ENCODE measurements at regions not wholly inside any gene's neighbourhood (a gene's known extent, or its start where the extent isn't known, plus 50 kb on each side); places are given as distances from the start of the nearest gene placed in this dataset.

DNA sequence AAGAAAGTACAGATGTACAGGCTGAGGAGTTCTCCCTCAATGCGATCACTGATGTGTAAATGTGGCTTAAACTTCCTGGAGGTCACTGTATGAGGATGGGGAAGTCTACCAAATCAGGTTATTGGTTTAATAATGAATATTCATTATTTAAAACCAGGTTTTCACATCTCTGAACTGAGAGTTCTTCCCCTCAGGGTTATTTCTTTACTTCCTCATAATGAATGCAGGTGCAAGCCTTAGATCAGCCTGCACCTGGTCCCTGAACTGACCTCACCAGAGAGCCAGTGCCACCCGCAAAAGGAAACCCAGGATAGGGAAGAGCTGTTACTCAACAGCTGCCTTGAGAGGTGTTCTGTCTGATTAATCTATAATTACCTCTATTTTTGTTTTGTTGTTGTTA, 369.0 kb downstream of the EPHA4 start:
- DNase-seq (ENCODE audit: low read depth in 3 of 3): no peak

- DNase-seq (ENCODE audit: low read depth in 3 of 3): no peak
Measured at GRCh38 chr2:221203856-221204255, 368.2 kb downstream of the EPHA4 start.

GRCh38 chr2:221204699-221205098, 367.4 kb downstream of the EPHA4 start:
- DNase-seq (ENCODE audit: low read depth in 3 of 3): no peak

DNA sequence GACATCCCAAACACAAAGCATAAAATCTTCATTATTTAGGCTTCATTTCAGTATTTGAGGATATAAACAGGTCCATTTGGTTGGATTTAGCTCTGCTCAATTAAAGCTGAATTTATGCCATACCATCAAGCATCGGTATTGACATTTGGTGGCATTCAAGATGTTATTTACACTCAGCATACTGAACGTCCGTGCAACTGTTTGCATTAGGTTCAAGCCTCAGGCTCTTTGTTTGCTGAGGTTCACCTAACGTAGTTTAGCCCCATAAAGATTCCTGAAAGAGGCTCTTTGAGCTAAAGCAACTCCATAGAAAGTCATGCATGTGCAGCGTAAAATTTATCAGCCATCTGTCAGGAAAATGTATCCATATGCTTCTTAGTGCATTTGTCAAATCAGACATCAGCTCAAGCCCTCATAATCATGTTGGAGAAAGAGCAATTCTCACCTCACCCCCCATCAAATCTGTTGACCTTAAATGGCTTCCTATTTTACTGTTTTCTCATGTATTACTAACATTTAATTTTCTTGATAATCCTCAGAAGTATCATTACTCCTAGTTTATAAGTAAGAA, 366.9 kb downstream of the EPHA4 start:
- DNase-seq (ENCODE audit: low read depth in 3 of 3): no peak

DNA sequence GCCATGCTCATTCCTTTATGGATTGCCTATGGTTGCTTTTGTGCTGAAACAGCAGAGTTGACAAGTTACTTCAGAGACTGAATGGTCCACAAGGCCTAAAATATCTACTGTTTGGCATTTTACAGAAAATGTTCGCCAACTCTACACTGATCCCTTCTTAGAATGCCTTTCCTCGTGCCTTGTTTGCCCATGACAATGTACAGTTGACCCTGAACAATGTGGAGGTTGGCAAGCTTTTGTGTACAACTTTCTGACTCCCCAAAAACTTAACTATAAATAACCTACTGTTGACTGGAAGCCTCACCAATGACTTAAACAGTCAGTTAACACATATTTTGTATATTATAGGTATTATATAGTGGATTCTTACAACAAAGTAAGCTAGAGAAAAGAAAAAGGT, 361.4 kb downstream of the EPHA4 start:
- DNase-seq (ENCODE audit: low read depth in 3 of 3): no peak

GRCh38 chr2:221211653-221212052, 360.5 kb downstream of the EPHA4 start:
- no peak for DNase-seq (ENCODE audit: low read depth in 3 of 3)

- DNase-seq (ENCODE audit: low read depth in 3 of 3): no peak
Measured at GRCh38 chr2:221212105-221212504, 360.0 kb downstream of the EPHA4 start.

- no peak for DNase-seq (ENCODE audit: low read depth in 3 of 3)
Measured at GRCh38 chr2:221215487-221215886, 356.6 kb downstream of the EPHA4 start.

GRCh38 chr2:221216636-221217035, 355.5 kb downstream of the EPHA4 start:
- no peak for DNase-seq (ENCODE audit: low read depth in 3 of 3)

DNA sequence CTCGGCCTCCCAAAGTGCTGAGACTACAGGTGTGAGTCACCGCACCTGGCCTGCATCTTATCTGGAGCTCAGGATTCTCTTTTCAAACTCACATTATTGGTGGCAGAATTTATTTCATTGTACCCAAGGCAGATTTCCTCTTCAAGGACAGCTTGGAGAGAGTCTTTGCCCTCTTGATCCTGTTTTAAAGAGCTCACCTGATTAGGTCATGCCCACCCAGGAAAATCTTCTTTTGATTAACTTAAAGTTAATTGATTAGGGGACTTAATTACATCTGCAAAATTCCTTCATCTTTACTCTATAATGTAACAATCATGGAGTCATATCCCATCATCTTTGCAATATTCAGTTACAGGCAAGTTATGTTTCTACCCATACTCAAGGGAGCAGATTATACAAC, 346.4 kb downstream of the EPHA4 start:
- DNase-seq (ENCODE audit: low read depth in 3 of 3): no peak

DNA sequence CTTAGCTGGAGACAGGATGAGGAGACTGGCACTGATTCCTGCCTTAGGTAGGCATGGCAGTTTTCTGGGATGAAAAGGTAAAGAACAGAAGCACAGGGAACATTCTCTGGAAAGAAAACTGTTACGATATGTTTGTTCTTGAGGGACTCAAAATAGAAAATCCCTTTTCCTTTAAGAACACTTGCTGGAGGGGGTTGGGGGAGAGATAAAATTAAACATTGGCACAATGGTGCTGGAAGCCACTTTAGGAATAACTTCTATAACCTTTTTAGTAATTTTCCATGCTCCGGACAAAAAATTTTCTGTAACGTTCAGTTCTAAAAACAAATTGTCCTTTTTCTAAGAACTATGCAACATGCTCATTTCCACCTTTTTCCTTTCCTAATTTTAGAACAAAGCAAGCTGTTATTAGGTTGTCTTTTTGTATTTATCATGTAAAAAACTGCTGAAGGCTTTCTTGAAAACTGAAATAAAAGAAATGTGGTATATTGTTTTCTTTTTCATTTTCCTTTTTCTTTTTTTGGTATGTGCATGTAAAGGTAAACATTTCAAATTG, 343.8 kb downstream of the EPHA4 start:
- no peak for DNase-seq (ENCODE audit: low read depth in 3 of 3)

DNA sequence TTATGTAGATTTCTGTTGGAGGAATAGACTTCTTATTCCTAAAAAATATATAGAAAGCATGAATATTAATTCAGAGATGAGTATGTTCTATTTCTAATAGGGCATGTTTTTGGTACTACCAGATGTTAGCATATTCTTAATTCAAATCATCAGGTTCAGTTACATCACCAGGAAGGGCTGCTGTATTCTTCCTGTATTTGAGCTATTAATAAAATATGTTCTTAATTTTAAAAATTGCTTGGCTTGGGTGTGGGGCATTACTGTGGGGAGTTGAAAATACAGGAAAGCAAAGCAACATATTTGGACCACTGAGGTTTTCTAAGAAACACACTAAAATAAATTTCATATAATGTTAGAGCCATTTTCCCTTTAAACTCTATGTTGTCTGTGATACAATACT, 343.0 kb downstream of the EPHA4 start:
- DNase-seq (ENCODE audit: low read depth in 3 of 3): no peak

GRCh38 chr2:221231511-221231910, 340.6 kb downstream of the EPHA4 start:
- no peak for DNase-seq (ENCODE audit: low read depth in 3 of 3)

DNA sequence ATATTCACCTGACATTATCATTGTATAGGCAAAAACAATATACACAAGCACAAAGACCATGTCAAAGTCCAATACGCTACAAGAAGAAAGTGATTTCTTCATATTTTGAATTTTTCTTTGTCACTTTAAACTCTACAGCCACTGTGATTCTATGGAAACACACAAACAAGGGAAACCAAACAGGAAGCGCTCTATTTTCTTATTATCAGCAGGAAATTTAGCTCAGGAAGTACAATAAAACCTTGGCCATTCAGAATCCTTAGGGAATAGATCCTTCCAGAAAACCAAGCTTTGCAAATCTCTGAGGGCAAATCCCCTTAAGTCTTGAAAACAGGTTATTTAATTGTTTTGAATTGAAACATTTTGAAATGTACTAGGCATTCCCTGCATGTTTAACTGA, 336.2 kb downstream of the EPHA4 start:
- no peak for DNase-seq (ENCODE audit: low read depth in 3 of 3)

GRCh38 chr2:221241072-221241471, 331.0 kb downstream of the EPHA4 start:
- no peak for DNase-seq (ENCODE audit: low read depth in 3 of 3)

DNA sequence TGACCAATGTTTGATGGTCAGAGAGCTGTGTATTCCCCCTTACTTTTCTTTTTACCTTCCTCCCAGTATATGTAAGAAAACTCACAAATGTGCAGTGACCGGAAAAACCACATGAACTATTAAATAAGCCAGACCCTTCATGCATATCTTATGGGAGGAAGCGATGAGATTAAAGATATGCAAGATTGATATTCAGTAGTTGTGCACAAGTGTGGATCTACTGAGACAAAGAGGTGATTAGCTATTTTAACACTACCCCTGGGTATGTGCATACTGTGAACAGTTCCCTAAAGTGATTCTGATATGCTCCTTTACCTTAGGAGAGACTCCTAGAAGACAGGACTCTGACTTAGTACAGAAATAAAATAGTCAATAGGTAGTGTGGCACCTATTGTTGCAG, 328.3 kb downstream of the EPHA4 start:
- no peak for DNase-seq (ENCODE audit: low read depth in 3 of 3)

DNA sequence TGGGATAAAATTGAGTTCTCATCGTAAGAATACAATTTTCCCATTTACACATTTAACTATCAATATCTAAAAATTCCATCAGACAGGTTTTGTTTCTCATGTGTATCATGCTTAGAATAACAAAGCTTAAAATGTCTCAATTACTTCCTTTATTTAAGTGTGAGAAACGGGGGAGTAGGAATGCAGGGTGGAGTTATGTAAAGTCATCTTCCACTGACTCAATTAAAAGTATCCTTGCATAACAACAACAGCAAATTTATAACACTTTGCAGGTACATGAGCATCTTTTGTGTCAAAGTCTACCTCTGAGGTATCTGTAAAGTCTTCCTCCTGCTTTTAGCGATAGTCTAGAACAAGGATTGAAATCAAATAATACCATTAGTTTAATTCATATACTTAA, 327.1 kb downstream of the EPHA4 start:
- no peak for DNase-seq (ENCODE audit: low read depth in 3 of 3)

- DNase-seq (ENCODE audit: low read depth in 3 of 3): no peak
Measured at GRCh38 chr2:221245772-221246171, 326.3 kb downstream of the EPHA4 start.

DNA sequence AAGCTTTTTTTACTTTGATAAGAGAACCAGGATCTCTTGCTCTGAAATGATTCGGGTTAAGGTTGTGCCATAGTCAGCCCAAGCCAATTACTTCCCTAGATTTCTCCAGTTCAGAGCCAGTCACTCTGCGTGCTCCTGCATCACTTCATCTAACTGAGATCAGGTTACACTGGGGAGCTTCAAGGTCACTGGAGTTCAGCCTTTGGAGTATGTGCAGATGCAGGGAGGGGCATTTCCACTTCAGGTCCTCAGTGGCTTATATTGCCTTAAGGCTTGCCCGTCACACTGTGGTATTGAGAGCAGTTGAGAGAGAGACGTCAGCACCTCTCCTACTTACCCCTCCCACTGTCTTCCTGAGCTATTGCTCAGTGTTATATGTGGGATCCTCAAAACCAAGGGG, 317.8 kb downstream of the EPHA4 start:
- no peak for DNase-seq (ENCODE audit: low read depth in 3 of 3)

DNA sequence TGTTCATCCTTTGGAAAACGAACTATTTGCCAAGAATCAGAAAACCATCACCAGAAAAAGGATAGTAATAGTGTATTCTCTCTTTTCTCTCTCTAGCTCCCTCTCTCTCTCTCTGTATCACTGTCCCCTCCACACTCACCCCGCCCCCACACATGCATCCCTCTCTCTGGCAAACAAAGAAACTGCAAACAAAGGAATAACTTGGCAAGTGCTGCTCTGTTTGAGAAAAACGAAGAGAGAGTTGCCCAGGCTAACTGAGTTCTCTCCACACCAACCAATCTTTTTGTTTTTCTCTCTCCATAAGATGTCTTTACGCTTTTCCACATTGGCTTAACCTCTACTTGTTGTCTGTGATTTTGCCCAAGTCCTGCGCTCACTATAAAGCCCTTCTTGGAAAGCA, 316.2 kb downstream of the EPHA4 start:
- no peak for DNase-seq (ENCODE audit: low read depth in 3 of 3)

- DNase-seq (ENCODE audit: low read depth in 3 of 3): no peak
Measured at GRCh38 chr2:221258464-221258863, 313.6 kb downstream of the EPHA4 start.

- DNase-seq (ENCODE audit: low read depth in 3 of 3): no peak
Measured at GRCh38 chr2:221262651-221263050, 309.5 kb downstream of the EPHA4 start.

DNA sequence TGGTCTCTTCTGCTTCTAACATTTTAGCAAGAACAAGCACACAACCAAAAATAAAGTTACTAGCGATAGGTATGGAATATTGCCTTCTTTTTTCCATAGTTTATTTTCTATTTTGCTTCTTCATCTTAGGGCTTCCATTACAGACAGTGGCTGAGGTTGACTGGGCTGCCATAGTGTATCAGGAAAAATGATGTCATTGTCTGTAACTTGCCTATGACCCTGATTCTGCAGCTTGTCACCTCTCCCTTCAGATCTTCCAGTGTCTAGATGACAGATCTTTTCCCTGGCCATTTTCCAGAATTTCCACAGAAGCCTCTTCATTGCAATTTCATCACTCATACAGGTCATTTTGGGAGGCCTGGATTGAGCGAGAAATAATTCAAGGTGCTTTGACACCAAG, 308.5 kb downstream of the EPHA4 start:
- DNase-seq (ENCODE audit: low read depth in 3 of 3): no peak

DNA sequence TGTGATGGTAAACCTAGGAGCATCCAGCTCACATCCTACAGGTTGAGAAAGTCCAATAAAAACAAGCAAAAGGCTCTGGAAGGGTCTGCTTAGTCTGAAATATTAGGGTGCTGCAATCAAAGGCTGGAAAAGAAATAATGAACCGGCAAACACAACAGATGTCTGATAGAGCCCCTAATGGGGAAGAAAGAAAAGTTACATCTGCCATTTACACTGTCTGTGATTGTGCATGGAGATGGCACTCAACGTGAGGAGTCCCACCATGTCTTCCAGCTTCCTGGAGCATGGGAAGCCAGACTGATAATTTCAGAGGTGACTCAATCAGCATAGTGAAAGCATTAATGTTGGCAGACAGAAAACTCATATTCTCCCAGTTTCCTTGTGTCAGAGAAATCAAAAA, 307.8 kb downstream of the EPHA4 start:
- DNase-seq (ENCODE audit: low read depth in 3 of 3): no peak

All from stimulated activated CD4-positive, alpha-beta T cell treated with anti-CD3 and anti-CD28 coated beads, TNF-alpha, amount 100 ng/mL, for 24 hours (primary cell).